ENCODE measurements at regions not wholly inside any gene's neighbourhood (a gene's known extent, or its start where the extent isn't known, plus 50 kb on each side); places are given as distances from the start of the nearest gene placed in this dataset.

- no TSS peak for BruUV-seq (replicated peaks)
- no peak overlapping the region for H3K4me2 ChIP-seq (ENCODE audit: insufficient read depth, low read length)
- H2AFZ ChIP-seq (ENCODE audit: low read depth, low read length): no peak overlapping the region
- H3K79me2 ChIP-seq (ENCODE audit: control insufficient read depth, insufficient read depth, low read length): no peaks in the 10 kb centered on the region
- FAIRE-seq: no peak
- H3K27me3 ChIP-seq (ENCODE audit: control insufficient read depth in 2 of 2, insufficient read depth in 2 of 2, low read length in 2 of 2): no peaks in the 10 kb centered on the region
- ChIA-PET POLR2A (no interaction called here), CTCF (no interaction called here)
- no peaks in the 10 kb centered on the region for H3K9me1 ChIP-seq (replicated peaks; ENCODE audit: control insufficient read depth, extremely low read depth, insufficient read depth, low read length)
- intact Hi-C loops (cut with micrococcal nuclease) (no loop called here), dilution Hi-C loops (cut with MboI; ENCODE audit: extremely low pct_ligation_motif_present, low sequenced_read_pairs) (no loop called here)
- H3K27ac ChIP-seq (ENCODE audit: insufficient read depth, low read depth, low read length): no peak overlapping the region
- H3K9ac ChIP-seq (replicated peaks; ENCODE audit: extremely low read depth, insufficient read depth, low read length): no peak overlapping the region
- no peaks in the 10 kb centered on the region for H3K36me3 ChIP-seq (ENCODE audit: control insufficient read depth in 2 of 2, extremely low read depth in 1 of 2, insufficient read depth in 2 of 2, low read length in 2 of 2)
- no peaks in the 10 kb centered on the region for H3K9me3 ChIP-seq (replicated peaks; ENCODE audit: control insufficient read depth, insufficient read depth, low read length)
- DNase-seq (ENCODE audit: low read depth, low spot score): no peak
- TF ChIP-seq EZH2 (IDR thresholded peaks at IDR 0.05; ENCODE audit: borderline replicate concordance, low read depth, low read length, severe bottlenecking) (no peak), POLR2A (IDR thresholded peaks at IDR 0.05; ENCODE audit: low read depth, low read length) (no peak), POLR2AphosphoS5 (IDR thresholded peaks at IDR 0.05; ENCODE audit: insufficient read depth, low read depth, low read length) (no peak), MAX (IDR thresholded peaks at IDR 0.05; ENCODE audit: insufficient read depth, insufficient read length) (no peak), FOS (IDR thresholded peaks at IDR 0.05; ENCODE audit: borderline replicate concordance, insufficient read depth, low read length) (no peak), GATA2 (IDR thresholded peaks at IDR 0.05; ENCODE audit: insufficient read depth, insufficient read length, low read depth, low read length) (no peak), CTCF (IDR thresholded peaks at IDR 0.05; ENCODE audit: extremely low read depth in 1 of 2, insufficient read depth in 1 of 2, low read depth in 1 of 2, low read length in 2 of 2) (no peak), MYC (IDR thresholded peaks at IDR 0.05; ENCODE audit: low read depth, low read length) (no peak), JUN (IDR thresholded peaks at IDR 0.05; ENCODE audit: borderline replicate concordance, insufficient read depth, insufficient read length, low read depth) (no peak)
- no peak overlapping the region for H3K4me3 ChIP-seq (replicated peaks in 1 of 3; ENCODE audit: insufficient read depth in 1 of 3, low read depth in 1 of 3, low read length in 3 of 3)
- no peaks in the 10 kb centered on the region for H4K20me1 ChIP-seq (replicated peaks; ENCODE audit: control insufficient read depth, extremely low read depth, insufficient read depth, low read length)
- no peaks in the 10 kb centered on the region for H3K4me1 ChIP-seq (ENCODE audit: control insufficient read depth, extremely low read depth, insufficient read depth, low read length)
Measured at GRCh38 chr12:114152890-114153289, 186.8 kb upstream of the RBM19 start.

All from endothelial cell of umbilical vein (primary cell).